ENCODE measurements at regions not wholly inside any gene's neighbourhood (a gene's known extent, or its start where the extent isn't known, plus 50 kb on each side); places are given as distances from the start of the nearest gene placed in this dataset.

DNA sequence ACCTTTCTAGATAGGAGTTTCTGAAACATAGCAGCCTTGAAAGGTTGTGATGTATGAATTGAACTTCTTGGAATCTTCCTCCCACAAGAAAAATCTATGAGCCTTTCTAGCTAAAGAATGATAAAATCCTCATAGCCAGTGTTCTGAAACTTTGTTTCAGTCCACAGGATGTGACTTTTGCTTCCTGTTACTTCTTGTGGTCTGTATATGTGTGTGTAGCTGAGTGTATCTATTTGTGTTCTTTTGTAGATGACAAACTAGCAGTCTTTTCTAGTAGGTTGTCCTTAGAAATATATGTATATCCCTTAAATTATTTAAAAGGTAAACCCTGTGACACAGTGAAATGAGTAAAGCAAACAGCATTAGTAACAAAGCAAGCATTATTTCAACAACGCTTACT is 188.8 kb downstream of the MRPS30 start:
- TF ChIP-seq CTCF (conservative IDR thresholded peaks at IDR 0.05) (no peak), ZFX (IDR thresholded peaks at IDR 0.05) (no peak)

All from C4-2B (cell line).